Stimulated activated memory B cell treated with anti-CD40 and anti-IgM and Interleukin-4, amounts not matched to agents 10 μg/mL and 1 μg/mL and 100 μg/mL, for 72 hours (primary cell): ENCODE measurements at regions not wholly inside any gene's neighbourhood (a gene's known extent, or its start where the extent isn't known, plus 50 kb on each side); places are given as distances from the start of the nearest gene placed in this dataset.

Source experiments
- ATAC-seq: fragments of 150-1000 bp; cut with Tn5 transposase; 2 replicates; pipeline ENCODE4 v1.10.0; 2021
- H3K27ac Mint-ChIP-seq: one replicate; pipeline ENCODE4 v1.8.0; 2022; ENCODE audit warnings: mild to moderate bottlenecking, mixed read lengths
- H3K27me3 Mint-ChIP-seq: one replicate; pipeline ENCODE4 v1.8.0; 2022; ENCODE audit warnings: mixed read lengths
- H3K36me3 Mint-ChIP-seq: one replicate; pipeline ENCODE4 v1.8.0; 2022; ENCODE audit warnings: mixed read lengths
- H3K4me1 Mint-ChIP-seq: one replicate; pipeline ENCODE4 v1.8.0; 2022; ENCODE audit warnings: mixed read lengths
- H3K4me3 Mint-ChIP-seq: one replicate; pipeline ENCODE4 v1.8.0; 2022; ENCODE audit warnings: mild to moderate bottlenecking, moderate library complexity, mixed read lengths
- H3K9me3 Mint-ChIP-seq: one replicate; pipeline ENCODE4 v1.8.0; 2022; ENCODE audit warnings: mixed read lengths

GRCh38 chr12:41932470-41932991, 212.1 kb downstream of the GXYLT1 start:
- peak; percentile 72 for ATAC-seq
- peak overlapping the region; percentile 20 for H3K27ac Mint-ChIP-seq
- no peaks in the 10 kb centered on the region for H3K9me3 Mint-ChIP-seq
- H3K36me3 Mint-ChIP-seq: no peaks in the 10 kb centered on the region
- H3K27me3 Mint-ChIP-seq: peaks cover 58% of the 10 kb centered on the region
- peak overlapping the region; percentile 74 for H3K4me3 Mint-ChIP-seq
- H3K4me1 Mint-ChIP-seq: peaks cover 7% of the 10 kb centered on the region

DNA sequence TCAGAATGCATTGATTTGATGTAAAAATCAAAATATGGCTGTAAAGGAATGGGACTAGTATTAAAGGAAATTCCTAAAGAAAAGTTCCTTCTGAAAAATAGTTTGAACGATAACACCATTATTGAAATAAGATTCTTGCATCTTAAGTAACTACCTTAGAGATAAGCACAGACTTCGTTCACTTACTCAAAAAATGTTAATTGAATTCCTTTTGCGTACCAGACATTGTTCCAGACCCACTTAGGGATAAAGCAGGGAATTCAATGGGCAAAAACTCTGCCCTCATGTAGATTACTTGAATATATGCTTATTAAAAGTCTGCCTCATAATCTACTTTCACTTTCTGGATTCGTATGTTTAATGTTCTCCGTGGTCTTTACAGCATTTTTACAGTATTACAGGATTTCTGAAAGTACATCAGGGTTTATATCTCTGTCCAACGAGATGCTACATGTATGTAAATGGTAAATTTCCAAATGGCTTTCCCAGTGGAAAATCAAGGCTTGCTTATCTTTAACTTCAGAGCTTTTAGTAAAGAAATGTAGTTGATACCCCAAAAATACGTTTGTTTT, 213.7 kb downstream of the GXYLT1 start:
- no peaks in the 10 kb centered on the region for H3K36me3 Mint-ChIP-seq
- no peak for ATAC-seq
- peaks cover 55% of the 10 kb centered on the region for H3K27me3 Mint-ChIP-seq
- no peaks in the 10 kb centered on the region for H3K9me3 Mint-ChIP-seq
- H3K4me3 Mint-ChIP-seq: no peak overlapping the region
- peaks cover 7% of the 10 kb centered on the region for H3K4me1 Mint-ChIP-seq
- H3K27ac Mint-ChIP-seq: no peak overlapping the region

DNA sequence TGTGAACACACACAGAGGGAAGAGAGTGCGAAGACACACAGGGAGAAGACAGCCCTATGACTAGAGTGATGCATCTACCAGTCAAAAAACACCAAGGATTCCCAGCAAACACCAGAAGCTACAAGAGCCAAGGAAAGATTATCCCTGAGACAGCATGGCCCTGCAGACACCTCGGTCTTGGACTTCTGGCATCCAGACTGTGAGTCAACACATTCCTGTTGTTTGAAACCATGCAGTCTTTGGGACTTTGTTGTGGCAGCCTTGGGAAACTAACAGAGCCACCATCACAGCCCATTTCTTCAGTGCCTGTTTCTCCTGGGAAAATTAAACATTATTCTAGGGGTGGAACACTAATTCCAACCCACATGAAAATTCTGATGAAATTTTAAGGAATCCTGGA, 220.6 kb downstream of the GXYLT1 start:
- Mint-ChIP-seq H3K4me1 (no peaks in the 10 kb centered on the region), H3K9me3 (no peaks in the 10 kb centered on the region), H3K27me3 (peaks cover 27% of the 10 kb centered on the region), H3K36me3 (no peaks in the 10 kb centered on the region), H3K27ac (no peak overlapping the region), H3K4me3 (no peak overlapping the region)
- no peak for ATAC-seq

- no peaks in the 10 kb centered on the region for H3K36me3 Mint-ChIP-seq
- H3K4me1 Mint-ChIP-seq: no peaks in the 10 kb centered on the region
- H3K4me3 Mint-ChIP-seq: no peak overlapping the region
- ATAC-seq: no peak
- no peaks in the 10 kb centered on the region for H3K9me3 Mint-ChIP-seq
- peaks cover 25% of the 10 kb centered on the region for H3K27me3 Mint-ChIP-seq
- no peak overlapping the region for H3K27ac Mint-ChIP-seq
These were observed 221.3 kb downstream of the GXYLT1 start for GRCh38 chr12:41923351-41923750.

DNA sequence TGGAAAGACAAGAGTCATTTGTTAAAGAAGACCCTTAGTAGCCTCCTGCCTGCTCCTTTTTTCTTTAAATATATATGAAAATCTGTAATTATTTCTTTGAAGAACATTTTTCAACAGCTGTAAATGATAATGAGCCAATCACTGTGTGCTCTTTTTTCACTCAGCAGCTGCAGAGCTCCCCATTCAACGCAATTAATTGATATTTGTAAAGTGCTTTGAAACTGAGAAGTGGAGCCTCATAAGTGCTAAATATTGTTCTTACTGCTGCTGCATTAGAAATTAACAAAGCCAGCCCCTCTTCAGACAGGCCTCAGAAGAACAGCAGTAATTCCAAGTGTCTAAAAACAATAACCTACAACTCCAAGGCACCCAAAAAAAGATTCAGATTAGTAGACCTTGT, 224.3 kb downstream of the GXYLT1 start:
- Mint-ChIP-seq H3K27me3 (peaks cover 3% of the 10 kb centered on the region), H3K36me3 (no peaks in the 10 kb centered on the region), H3K4me3 (no peak overlapping the region), H3K9me3 (no peaks in the 10 kb centered on the region), H3K27ac (no peak overlapping the region), H3K4me1 (no peaks in the 10 kb centered on the region)
- ATAC-seq: no peak

- no peaks in the 10 kb centered on the region for H3K27me3 Mint-ChIP-seq
- ATAC-seq: no peak
- no peak overlapping the region for H3K4me3 Mint-ChIP-seq
- no peaks in the 10 kb centered on the region for H3K36me3 Mint-ChIP-seq
- no peaks in the 10 kb centered on the region for H3K9me3 Mint-ChIP-seq
- H3K4me1 Mint-ChIP-seq: no peaks in the 10 kb centered on the region
- H3K27ac Mint-ChIP-seq: no peak overlapping the region
These were observed 225.0 kb downstream of the GXYLT1 start for GRCh38 chr12:41919526-41920261.

DNA sequence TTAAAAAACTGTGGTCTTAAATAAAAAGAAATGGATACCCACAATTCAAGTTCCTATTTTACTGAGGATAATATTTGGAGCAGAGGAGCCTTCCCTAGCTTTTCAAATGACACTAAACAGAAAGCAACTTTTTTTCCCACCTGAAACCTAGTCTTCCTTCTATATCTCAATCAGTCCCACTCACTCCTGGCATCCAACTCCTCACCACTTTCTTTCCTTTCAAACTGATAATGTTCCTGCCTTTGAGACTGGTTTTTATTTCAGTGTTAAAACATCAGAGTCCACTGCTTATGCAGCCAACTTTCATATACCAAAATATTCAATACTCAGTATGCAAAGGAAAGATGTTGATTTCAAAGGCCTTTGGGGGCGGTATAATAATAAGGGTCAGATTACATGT, 225.6 kb downstream of the GXYLT1 start:
- Mint-ChIP-seq H3K36me3 (no peaks in the 10 kb centered on the region), H3K27me3 (peaks cover 1% of the 10 kb centered on the region), H3K9me3 (peaks cover under 1% of the 10 kb centered on the region), H3K27ac (no peak overlapping the region), H3K4me1 (peaks cover 5% of the 10 kb centered on the region), H3K4me3 (no peak overlapping the region)
- no peak for ATAC-seq

DNA sequence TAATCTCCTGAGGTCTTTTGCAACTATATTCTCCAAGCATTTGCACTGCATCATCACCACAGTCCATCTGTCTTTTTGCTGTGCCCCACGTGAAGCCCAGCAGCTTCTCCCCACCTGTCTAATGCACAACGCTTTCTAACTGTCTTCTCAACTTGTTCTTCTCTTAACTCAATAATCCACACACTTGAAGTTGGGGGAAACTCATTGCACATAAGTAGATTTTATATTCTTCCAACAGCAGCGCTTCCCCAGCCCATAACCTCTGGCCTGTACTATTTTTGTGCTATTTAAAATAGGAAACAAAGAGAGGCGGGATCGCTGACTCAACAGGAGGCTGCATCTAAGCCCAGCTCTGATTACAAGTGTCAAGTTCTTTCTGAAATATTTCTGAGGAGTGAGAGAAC, 226.7 kb downstream of the GXYLT1 start:
- no peak for ATAC-seq
- Mint-ChIP-seq H3K9me3 (peaks cover 5% of the 10 kb centered on the region), H3K4me3 (no peak overlapping the region), H3K27ac (no peak overlapping the region), H3K36me3 (no peaks in the 10 kb centered on the region), H3K27me3 (peaks cover 7% of the 10 kb centered on the region), H3K4me1 (peaks cover 11% of the 10 kb centered on the region)

DNA sequence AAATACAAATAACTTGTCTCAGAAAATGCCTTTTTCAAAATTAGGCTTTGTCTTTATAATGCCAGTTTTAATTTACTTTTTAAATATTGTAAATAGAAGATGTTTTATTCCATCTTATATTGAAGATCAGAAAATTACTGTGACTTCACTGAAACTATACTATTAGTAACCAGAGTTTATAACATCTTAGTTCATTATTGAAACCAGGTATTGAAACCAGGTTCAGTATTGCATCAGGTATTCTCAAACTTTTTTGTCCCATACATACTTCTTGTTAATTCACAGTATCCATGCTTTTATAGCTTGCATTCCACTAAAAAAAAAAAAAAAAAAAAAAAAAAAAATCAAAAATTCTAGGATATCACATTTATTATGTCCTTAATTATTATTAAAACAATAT, 227.5 kb downstream of the GXYLT1 start:
- H3K36me3 Mint-ChIP-seq: no peaks in the 10 kb centered on the region
- ATAC-seq: no peak
- H3K4me3 Mint-ChIP-seq: no peak overlapping the region
- H3K4me1 Mint-ChIP-seq: peaks cover 11% of the 10 kb centered on the region
- H3K9me3 Mint-ChIP-seq: peaks cover 5% of the 10 kb centered on the region
- peaks cover 7% of the 10 kb centered on the region for H3K27me3 Mint-ChIP-seq
- no peak overlapping the region for H3K27ac Mint-ChIP-seq

DNA sequence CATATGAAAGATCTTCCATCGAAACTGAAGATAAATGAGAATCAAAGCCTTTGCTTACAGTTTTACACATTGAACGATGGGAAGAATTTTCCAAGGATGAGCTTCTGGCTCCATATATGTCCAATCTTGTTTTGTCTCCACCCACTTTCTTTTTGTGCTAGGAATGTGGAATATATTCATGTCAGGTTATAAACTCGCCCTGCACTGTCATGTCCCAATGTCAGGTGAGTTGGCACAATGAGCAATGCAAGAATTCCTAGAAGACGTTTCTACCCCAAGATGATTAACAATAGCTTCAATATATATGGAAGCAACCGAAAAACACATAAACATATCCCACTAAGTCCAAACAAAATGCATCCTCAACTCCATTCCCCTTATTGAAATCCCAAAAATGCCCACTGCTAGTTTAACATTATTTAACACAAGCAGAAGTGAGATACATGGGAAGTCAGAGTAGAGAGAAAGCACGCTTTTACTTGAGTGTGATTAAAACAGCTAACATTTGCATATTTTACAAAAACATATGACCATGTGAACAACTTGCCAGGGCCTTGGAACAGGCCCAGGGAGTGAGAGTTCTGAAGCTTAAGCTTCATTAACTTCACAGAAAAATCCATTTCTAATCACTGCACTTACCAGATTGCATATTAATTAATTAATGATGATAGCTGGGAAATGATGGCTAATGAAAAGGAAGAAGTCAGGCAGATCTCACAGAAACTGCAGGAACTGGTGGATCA, 233.9 kb downstream of the GXYLT1 start:
- no peak overlapping the region for H3K27ac Mint-ChIP-seq
- no peak overlapping the region for H3K4me3 Mint-ChIP-seq
- H3K36me3 Mint-ChIP-seq: no peaks in the 10 kb centered on the region
- H3K4me1 Mint-ChIP-seq: peaks cover 11% of the 10 kb centered on the region
- ATAC-seq: no peak
- peaks cover 7% of the 10 kb centered on the region for H3K27me3 Mint-ChIP-seq
- peaks cover 5% of the 10 kb centered on the region for H3K9me3 Mint-ChIP-seq

DNA sequence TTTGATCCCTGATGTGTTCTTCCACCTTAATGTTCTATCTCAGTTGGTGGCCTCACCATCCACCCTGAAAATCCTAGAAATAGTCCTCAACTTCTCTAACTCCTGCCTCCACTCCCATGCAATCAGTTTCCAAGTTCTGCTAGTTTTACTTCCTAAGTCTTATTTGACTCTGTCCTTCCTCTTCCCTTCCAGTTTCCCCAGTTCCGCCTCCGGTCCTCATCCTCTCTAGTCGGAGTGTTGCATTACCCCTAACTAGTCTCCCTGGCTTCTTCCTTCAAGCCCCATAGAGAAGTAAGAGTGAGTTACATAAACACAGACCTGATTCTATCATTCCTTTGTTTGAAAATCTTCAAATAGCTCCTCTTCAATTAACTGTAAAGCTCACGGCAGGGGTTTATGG, 236.5 kb downstream of the GXYLT1 start:
- H3K4me3 Mint-ChIP-seq: no peak overlapping the region
- H3K4me1 Mint-ChIP-seq: no peaks in the 10 kb centered on the region
- no peaks in the 10 kb centered on the region for H3K9me3 Mint-ChIP-seq
- no peaks in the 10 kb centered on the region for H3K27me3 Mint-ChIP-seq
- no peak for ATAC-seq
- no peak overlapping the region for H3K27ac Mint-ChIP-seq
- no peaks in the 10 kb centered on the region for H3K36me3 Mint-ChIP-seq

- Mint-ChIP-seq H3K4me3 (no peak overlapping the region), H3K9me3 (no peaks in the 10 kb centered on the region), H3K27ac (no peak overlapping the region), H3K36me3 (no peaks in the 10 kb centered on the region), H3K27me3 (no peaks in the 10 kb centered on the region), H3K4me1 (no peaks in the 10 kb centered on the region)
- ATAC-seq: no peak
These were observed 237.1 kb downstream of the GXYLT1 start for GRCh38 chr12:41907550-41907949.

GRCh38 chr12:41907021-41907420, 237.7 kb downstream of the GXYLT1 start:
- Mint-ChIP-seq H3K9me3 (no peaks in the 10 kb centered on the region), H3K27ac (no peak overlapping the region), H3K4me3 (no peak overlapping the region), H3K36me3 (no peaks in the 10 kb centered on the region), H3K27me3 (no peaks in the 10 kb centered on the region), H3K4me1 (no peaks in the 10 kb centered on the region)
- ATAC-seq: no peak

GRCh38 chr12:41905759-41906297, 238.8 kb downstream of the GXYLT1 start:
- no peaks in the 10 kb centered on the region for H3K27me3 Mint-ChIP-seq
- ATAC-seq: no peak
- H3K4me3 Mint-ChIP-seq: no peak overlapping the region
- H3K4me1 Mint-ChIP-seq: no peaks in the 10 kb centered on the region
- no peaks in the 10 kb centered on the region for H3K9me3 Mint-ChIP-seq
- no peaks in the 10 kb centered on the region for H3K36me3 Mint-ChIP-seq
- no peak overlapping the region for H3K27ac Mint-ChIP-seq

GRCh38 chr12:41905073-41905758, 239.5 kb downstream of the GXYLT1 start:
- no peaks in the 10 kb centered on the region for H3K36me3 Mint-ChIP-seq
- H3K9me3 Mint-ChIP-seq: no peaks in the 10 kb centered on the region
- no peaks in the 10 kb centered on the region for H3K4me1 Mint-ChIP-seq
- H3K27me3 Mint-ChIP-seq: no peaks in the 10 kb centered on the region
- H3K4me3 Mint-ChIP-seq: no peak overlapping the region
- ATAC-seq: no peak
- no peak overlapping the region for H3K27ac Mint-ChIP-seq
